Liver (tissue), 8 donors: ENCODE measurements at regions not wholly inside any gene's neighbourhood (a gene's known extent, or its start where the extent isn't known, plus 50 kb on each side); places are given as distances from the start of the nearest gene placed in this dataset.

Experiments
- DNase-seq: peaks from one replicate; pipeline ENCODE4 v3.0.0-alpha.2; 2017; ENCODE audit warnings: low spot score
- H3K27ac ChIP-seq, 2 donors: one replicate each; pipeline ENCODE4 v1.7.0; 2013; ENCODE audit warnings: inconsistent platforms in 2 of 2, low read length in 2 of 2, control low read depth in 1 of 2, low read depth in 1 of 2, mild to moderate bottlenecking in 1 of 2
- H3K27me3 ChIP-seq, 4 donors: one replicate each; pipeline versions ENCODE4 v1.6.1 to v1.7.0; 2013; ENCODE audit warnings: low read length in 3 of 4, inconsistent platforms in 1 of 4, mild to moderate bottlenecking in 1 of 4, moderate library complexity in 1 of 4; ENCODE audit not compliant: control insufficient read depth in 4 of 4, insufficient read depth in 4 of 4
- H3K36me3 ChIP-seq, 4 donors: one replicate each; pipeline versions ENCODE4 v1.6.1 to v1.7.0; 2013; ENCODE audit warnings: low read length in 3 of 4, mild to moderate bottlenecking in 3 of 4, low read depth in 1 of 4, moderate library complexity in 1 of 4; ENCODE audit not compliant: control insufficient read depth in 4 of 4, insufficient read depth in 3 of 4
- H3K4me1 ChIP-seq, 4 donors: one replicate each; pipeline versions ENCODE4 v1.6.1 to v1.7.0; 2013; ENCODE audit warnings: low read length in 3 of 4, mild to moderate bottlenecking in 3 of 4, moderate library complexity in 1 of 4; ENCODE audit not compliant: control insufficient read depth in 4 of 4, insufficient read depth in 4 of 4
- H3K4me3 ChIP-seq, 3 donors: one replicate each; pipeline versions ENCODE4 v1.6.1 to v1.7.0; 2013; ENCODE audit warnings: low read length in 3 of 3, control low read depth in 1 of 3, low read depth in 1 of 3, mild to moderate bottlenecking in 1 of 3
- H3K9ac ChIP-seq, 2 donors: one replicate each; pipeline ENCODE4 v1.7.0; 2013; ENCODE audit warnings: low read length in 2 of 2, mild to moderate bottlenecking in 2 of 2, moderate library complexity in 2 of 2, control low read depth in 1 of 2, low read depth in 1 of 2
- H3K9me3 ChIP-seq, 4 donors: one replicate each; pipeline versions ENCODE4 v1.6.1 to v1.7.0; 2013; ENCODE audit warnings: low read length in 3 of 4; ENCODE audit not compliant: control insufficient read depth in 4 of 4
- EGR1 ChIP-seq, 2 donors: IDR thresholded peaks; 2 replicates each; pipeline ENCODE4 v1.6.1; 2016 to 2018; ENCODE audit warnings: antibody characterized with exemption in 2 of 2, low read depth in 2 of 2
- FOXA1 ChIP-seq: IDR thresholded peaks from 2 replicates; pipeline ENCODE4 v1.6.1; 2016; ENCODE audit warnings: antibody characterized with exemption
- FOXA2 ChIP-seq: IDR thresholded peaks from 2 replicates; pipeline ENCODE4 v1.6.1; 2016; ENCODE audit warnings: antibody characterized with exemption
- GABPA ChIP-seq, 2 donors: IDR thresholded peaks in 1 of 2; conservative IDR thresholded peaks in 1 of 2; 2 replicates each; pipeline ENCODE4 v1.6.1; 2016; ENCODE audit warnings: antibody characterized with exemption in 2 of 2, mild to moderate bottlenecking in 1 of 2, moderate library complexity in 1 of 2
- HNF4A ChIP-seq, 2 donors: conservative IDR thresholded peaks; 2 replicates each; pipeline ENCODE4 v1.6.1; 2016; ENCODE audit warnings: antibody characterized with exemption in 2 of 2, mild to moderate bottlenecking in 2 of 2
- HNF4G ChIP-seq: IDR thresholded peaks from 2 replicates; pipeline ENCODE4 v1.6.1; 2016; ENCODE audit warnings: antibody characterized with exemption
- JUND ChIP-seq, 2 donors: IDR thresholded peaks; 2 replicates each; pipeline ENCODE4 v1.6.1; 2016; ENCODE audit warnings: antibody characterized with exemption in 2 of 2
- MAX ChIP-seq: IDR thresholded peaks from 2 replicates; pipeline ENCODE4 v1.6.1; 2016; ENCODE audit warnings: antibody characterized with exemption
- NR2F2 ChIP-seq: IDR thresholded peaks from 2 replicates; pipeline ENCODE4 v1.6.1; 2016; ENCODE audit warnings: antibody characterized with exemption
- RAD21 ChIP-seq, 2 donors: IDR thresholded peaks; 2 replicates each; pipeline ENCODE4 v1.6.1; 2016; ENCODE audit warnings: antibody characterized with exemption in 2 of 2, mild to moderate bottlenecking in 2 of 2
- REST ChIP-seq: IDR thresholded peaks from 2 replicates; pipeline ENCODE4 v1.6.1; 2016; ENCODE audit warnings: antibody characterized with exemption, mild to moderate bottlenecking
- RXRA ChIP-seq, 2 donors: IDR thresholded peaks; 2 replicates each; pipeline ENCODE4 v1.6.1; 2017 to 2018; ENCODE audit warnings: antibody characterized with exemption in 2 of 2, mild to moderate bottlenecking in 1 of 2
- TAF1 ChIP-seq: conservative IDR thresholded peaks from 2 replicates; pipeline ENCODE4 v1.6.1; 2016; ENCODE audit warnings: antibody characterized with exemption, mild to moderate bottlenecking
- YY1 ChIP-seq: IDR thresholded peaks from 2 replicates; pipeline ENCODE4 v1.6.1; 2016; ENCODE audit warnings: antibody characterized with exemption, mild to moderate bottlenecking
- WGBS: extraction: QIAGEN DNeasy Blood & Tissue Kit; methylation state at CpG from one replicate; pipeline ENCODE4 v1.1.7; 2013; 5-methylcytosine and 5-hydroxymethylcytosine counted together
- TF ChIP-seq, protein P1 (sequence below): IDR thresholded peaks from 2 replicates; pipeline ENCODE4 v1.6.1; 2016; ENCODE audit warnings: antibody characterized with exemption
- TF ChIP-seq, protein P2 (sequence below): IDR thresholded peaks from 2 replicates; pipeline ENCODE4 v1.6.1; 2016; ENCODE audit warnings: antibody characterized with exemption
- TF ChIP-seq, protein P3 (sequence below): fragments of 150-350 bp; IDR thresholded peaks from 2 replicates; pipeline ENCODE4 v1.5.1; 2017; ENCODE audit warnings: improper control_type of control experiment, low read depth, low read length; ENCODE audit not compliant: missing input control
- donor health status: healthy.
- donor health status: healthy.
- donor health status: healthy.
- donor health status: healthy.
- donor health status: healthy.

DNA sequence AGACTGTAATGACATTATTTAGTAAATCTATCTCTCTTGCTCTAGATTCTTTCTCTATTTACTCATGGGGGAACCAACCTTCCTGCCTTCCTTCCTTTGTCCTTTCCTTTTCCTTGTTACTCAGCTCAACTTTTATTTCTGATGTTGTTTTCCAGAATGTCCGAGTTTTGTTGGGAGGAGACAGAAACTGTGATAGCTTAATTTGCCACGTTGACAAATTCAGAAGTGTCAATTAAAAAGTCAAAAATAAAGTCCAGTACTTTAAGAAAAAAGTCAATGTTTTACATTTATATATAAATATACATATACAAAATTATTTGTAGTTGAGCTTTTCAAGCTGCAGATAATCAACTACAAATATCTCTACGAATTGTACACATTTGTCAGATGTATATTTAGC lies 1187.7 kb downstream of the ADGRL3 start:
- WGBS: 70% methylated on average over 3 of the region's 3 CpGs

More for the DNA sequence above, 1187.7 kb downstream of the ADGRL3 start:
- peaks cover 0 to 2% (median 0%) of the 10 kb centered on the region in 4 donors for H3K9me3 ChIP-seq
- no peak overlapping the region for H3K27ac ChIP-seq
- H3K27me3 ChIP-seq: no peaks in the 10 kb centered on the region
- DNase-seq: no peak
- H3K36me3 ChIP-seq: no peaks in the 10 kb centered on the region
- no peak for TF ChIP-seq FOXA1
- no peak for TF ChIP-seq HNF4G
- TF ChIP-seq, protein P1, sequence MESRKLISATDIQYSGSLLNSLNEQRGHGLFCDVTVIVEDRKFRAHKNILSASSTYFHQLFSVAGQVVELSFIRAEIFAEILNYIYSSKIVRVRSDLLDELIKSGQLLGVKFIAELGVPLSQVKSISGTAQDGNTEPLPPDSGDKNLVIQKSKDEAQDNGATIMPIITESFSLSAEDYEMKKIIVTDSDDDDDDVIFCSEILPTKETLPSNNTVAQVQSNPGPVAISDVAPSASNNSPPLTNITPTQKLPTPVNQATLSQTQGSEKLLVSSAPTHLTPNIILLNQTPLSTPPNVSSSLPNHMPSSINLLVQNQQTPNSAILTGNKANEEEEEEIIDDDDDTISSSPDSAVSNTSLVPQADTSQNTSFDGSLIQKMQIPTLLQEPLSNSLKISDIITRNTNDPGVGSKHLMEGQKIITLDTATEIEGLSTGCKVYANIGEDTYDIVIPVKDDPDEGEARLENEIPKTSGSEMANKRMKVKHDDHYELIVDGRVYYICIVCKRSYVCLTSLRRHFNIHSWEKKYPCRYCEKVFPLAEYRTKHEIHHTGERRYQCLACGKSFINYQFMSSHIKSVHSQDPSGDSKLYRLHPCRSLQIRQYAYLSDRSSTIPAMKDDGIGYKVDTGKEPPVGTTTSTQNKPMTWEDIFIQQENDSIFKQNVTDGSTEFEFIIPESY: no peak
- TF ChIP-seq, protein P2, sequence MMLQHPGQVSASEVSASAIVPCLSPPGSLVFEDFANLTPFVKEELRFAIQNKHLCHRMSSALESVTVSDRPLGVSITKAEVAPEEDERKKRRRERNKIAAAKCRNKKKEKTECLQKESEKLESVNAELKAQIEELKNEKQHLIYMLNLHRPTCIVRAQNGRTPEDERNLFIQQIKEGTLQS: no peak
- TF ChIP-seq RXRA (IDR thresholded peaks at IDR 0.05): no peak
- TF ChIP-seq EGR1 (IDR thresholded peaks at IDR 0.05; ENCODE audit: low read depth in 2 of 2): no peak
- no peak for TF ChIP-seq RAD21 (IDR thresholded peaks at IDR 0.05)
- TF ChIP-seq, protein P3, sequence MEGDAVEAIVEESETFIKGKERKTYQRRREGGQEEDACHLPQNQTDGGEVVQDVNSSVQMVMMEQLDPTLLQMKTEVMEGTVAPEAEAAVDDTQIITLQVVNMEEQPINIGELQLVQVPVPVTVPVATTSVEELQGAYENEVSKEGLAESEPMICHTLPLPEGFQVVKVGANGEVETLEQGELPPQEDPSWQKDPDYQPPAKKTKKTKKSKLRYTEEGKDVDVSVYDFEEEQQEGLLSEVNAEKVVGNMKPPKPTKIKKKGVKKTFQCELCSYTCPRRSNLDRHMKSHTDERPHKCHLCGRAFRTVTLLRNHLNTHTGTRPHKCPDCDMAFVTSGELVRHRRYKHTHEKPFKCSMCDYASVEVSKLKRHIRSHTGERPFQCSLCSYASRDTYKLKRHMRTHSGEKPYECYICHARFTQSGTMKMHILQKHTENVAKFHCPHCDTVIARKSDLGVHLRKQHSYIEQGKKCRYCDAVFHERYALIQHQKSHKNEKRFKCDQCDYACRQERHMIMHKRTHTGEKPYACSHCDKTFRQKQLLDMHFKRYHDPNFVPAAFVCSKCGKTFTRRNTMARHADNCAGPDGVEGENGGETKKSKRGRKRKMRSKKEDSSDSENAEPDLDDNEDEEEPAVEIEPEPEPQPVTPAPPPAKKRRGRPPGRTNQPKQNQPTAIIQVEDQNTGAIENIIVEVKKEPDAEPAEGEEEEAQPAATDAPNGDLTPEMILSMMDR: no peak
- no peak for TF ChIP-seq MAX
- TF ChIP-seq YY1: no peak
- no peak for TF ChIP-seq FOXA2
- no peak for TF ChIP-seq REST
- TF ChIP-seq GABPA (IDR thresholded peaks at IDR 0.05 in 1 of 2, conservative IDR thresholded peaks at IDR 0.05 in 1 of 2): no peak
- TF ChIP-seq NR2F2: no peak
- TF ChIP-seq HNF4A (conservative IDR thresholded peaks at IDR 0.05): no peak
- no peak for TF ChIP-seq TAF1
- no peak for TF ChIP-seq JUND (IDR thresholded peaks at IDR 0.05)
- H3K4me3 ChIP-seq: no peak overlapping the region
- H3K4me1 ChIP-seq: no peaks in the 10 kb centered on the region
- no peak overlapping the region for H3K9ac ChIP-seq
